ENCODE measurements at regions not wholly inside any gene's neighbourhood (a gene's known extent, or its start where the extent isn't known, plus 50 kb on each side); places are given as distances from the start of the nearest gene placed in this dataset.

GRCh38 chr2:221064058-221064854 is 507.8 kb downstream of the EPHA4 start:
- H3K9me3 ChIP-seq (ENCODE audit: insufficient read depth, low read depth, low read length) = no peaks in the 10 kb centered on the region
- no peak overlapping the region for H3K27ac Mint-ChIP-seq (ENCODE audit: unreplicated experiment)
- H3K9me3 Mint-ChIP-seq (ENCODE audit: unreplicated experiment) = no peaks in the 10 kb centered on the region
- H2AFZ ChIP-seq (ENCODE audit: low read depth, low read length) = no peak overlapping the region
- H3K27me3 ChIP-seq (ENCODE audit: insufficient read depth, low read length) = no peaks in the 10 kb centered on the region
- no peak overlapping the region for H3K4me2 ChIP-seq (ENCODE audit: low read length)
- no peak overlapping the region for H3K27ac ChIP-seq (ENCODE audit: low read depth, low read length)
- H3K4me3 ChIP-seq (ENCODE audit: insufficient read depth, low read depth, low read length) = no peak overlapping the region
- no peaks in the 10 kb centered on the region for H3K79me2 ChIP-seq (ENCODE audit: insufficient read depth, low read length)
- H3K36me3 Mint-ChIP-seq (ENCODE audit: low read depth, unreplicated experiment) = no peaks in the 10 kb centered on the region
- DNase-seq (ENCODE audit: low read depth) (no peak), FAIRE-seq (no peak)
- TF ChIP-seq CTCF (IDR thresholded peaks at IDR 0.05; ENCODE audit: insufficient read depth, low read depth, low read length) (no peak), EZH2 (IDR thresholded peaks at IDR 0.05; ENCODE audit: insufficient read depth, low read length) (no peak)
- no peaks in the 10 kb centered on the region for H3K4me1 ChIP-seq (ENCODE audit: insufficient read depth, low read length)
- H3K4me3 Mint-ChIP-seq (ENCODE audit: unreplicated experiment) = no peak overlapping the region
- H3K27me3 Mint-ChIP-seq (ENCODE audit: low read depth, unreplicated experiment) = no peaks in the 10 kb centered on the region
- H3K4me1 Mint-ChIP-seq (ENCODE audit: low read depth, unreplicated experiment) = peaks cover 13% of the 10 kb centered on the region
- H4K20me1 ChIP-seq (ENCODE audit: insufficient read depth, low read length) = no peaks in the 10 kb centered on the region
- no peaks in the 10 kb centered on the region for H3K36me3 ChIP-seq (ENCODE audit: insufficient read depth, low read length)
- no peak overlapping the region for H3K9ac ChIP-seq (ENCODE audit: low read length)

- Histone ChIP-seq H4K20me1 (ENCODE audit: insufficient read depth, low read length) (no peaks in the 10 kb centered on the region), H3K9me3 (ENCODE audit: insufficient read depth, low read depth, low read length) (no peaks in the 10 kb centered on the region), H3K4me2 (ENCODE audit: low read length) (no peak overlapping the region), H3K9ac (ENCODE audit: low read length) (no peak overlapping the region), H3K4me1 (ENCODE audit: insufficient read depth, low read length) (no peaks in the 10 kb centered on the region), H3K27me3 (ENCODE audit: insufficient read depth, low read length) (no peaks in the 10 kb centered on the region), H3K4me3 (ENCODE audit: insufficient read depth, low read depth, low read length) (no peak overlapping the region), H2AFZ (ENCODE audit: low read depth, low read length) (no peak overlapping the region), H3K36me3 (ENCODE audit: insufficient read depth, low read length) (no peaks in the 10 kb centered on the region), H3K79me2 (ENCODE audit: insufficient read depth, low read length) (no peaks in the 10 kb centered on the region), H3K27ac (ENCODE audit: low read depth, low read length) (no peak overlapping the region)
- Mint-ChIP-seq H3K27me3 (ENCODE audit: low read depth, unreplicated experiment) (no peaks in the 10 kb centered on the region), H3K4me1 (ENCODE audit: low read depth, unreplicated experiment) (peaks cover 12% of the 10 kb centered on the region), H3K27ac (ENCODE audit: unreplicated experiment) (no peak overlapping the region), H3K9me3 (ENCODE audit: unreplicated experiment) (no peaks in the 10 kb centered on the region), H3K36me3 (ENCODE audit: low read depth, unreplicated experiment) (no peaks in the 10 kb centered on the region), H3K4me3 (ENCODE audit: unreplicated experiment) (no peak overlapping the region)
- no peak for TF ChIP-seq CTCF (IDR thresholded peaks at IDR 0.05; ENCODE audit: insufficient read depth, low read depth, low read length)
- TF ChIP-seq EZH2 (IDR thresholded peaks at IDR 0.05; ENCODE audit: insufficient read depth, low read length) = no peak
- DNase-seq (ENCODE audit: low read depth) (no peak), FAIRE-seq (no peak)
Measured at GRCh38 chr2:221064880-221065279, 507.2 kb downstream of the EPHA4 start.

GRCh38 chr2:221068123-221068522 is 504.0 kb downstream of the EPHA4 start:
- Histone ChIP-seq H3K79me2 (ENCODE audit: insufficient read depth, low read length) (no peaks in the 10 kb centered on the region), H3K9ac (ENCODE audit: low read length) (no peak overlapping the region), H4K20me1 (ENCODE audit: insufficient read depth, low read length) (no peaks in the 10 kb centered on the region), H3K4me1 (ENCODE audit: insufficient read depth, low read length) (no peaks in the 10 kb centered on the region), H2AFZ (ENCODE audit: low read depth, low read length) (no peak overlapping the region), H3K27ac (ENCODE audit: low read depth, low read length) (no peak overlapping the region), H3K4me2 (ENCODE audit: low read length) (no peak overlapping the region), H3K36me3 (ENCODE audit: insufficient read depth, low read length) (no peaks in the 10 kb centered on the region), H3K9me3 (ENCODE audit: insufficient read depth, low read depth, low read length) (no peaks in the 10 kb centered on the region), H3K27me3 (ENCODE audit: insufficient read depth, low read length) (no peaks in the 10 kb centered on the region), H3K4me3 (ENCODE audit: insufficient read depth, low read depth, low read length) (no peak overlapping the region)
- TF ChIP-seq EZH2 (IDR thresholded peaks at IDR 0.05; ENCODE audit: insufficient read depth, low read length) = no peak
- no peak for TF ChIP-seq CTCF (IDR thresholded peaks at IDR 0.05; ENCODE audit: insufficient read depth, low read depth, low read length)
- peaks cover 13% of the 10 kb centered on the region for H3K9me3 Mint-ChIP-seq (ENCODE audit: unreplicated experiment)
- FAIRE-seq (no peak), DNase-seq (ENCODE audit: low read depth) (no peak)
- H3K4me3 Mint-ChIP-seq (ENCODE audit: unreplicated experiment) = no peak overlapping the region
- H3K4me1 Mint-ChIP-seq (ENCODE audit: low read depth, unreplicated experiment) = no peaks in the 10 kb centered on the region
- no peaks in the 10 kb centered on the region for H3K36me3 Mint-ChIP-seq (ENCODE audit: low read depth, unreplicated experiment)
- H3K27ac Mint-ChIP-seq (ENCODE audit: unreplicated experiment) = no peak overlapping the region
- no peaks in the 10 kb centered on the region for H3K27me3 Mint-ChIP-seq (ENCODE audit: low read depth, unreplicated experiment)
